GM18909 (cell line): ENCODE measurements at regions not wholly inside any gene's neighbourhood (a gene's known extent, or its start where the extent isn't known, plus 50 kb on each side); places are given as distances from the start of the nearest gene placed in this dataset.

Experiments
- ATAC-seq: cut with Tn5 transposase; IDR thresholded peaks from one replicate; pipeline ENCODE4 v1.9.1; 2021; ENCODE audit warnings: mild to moderate bottlenecking; ENCODE audit not compliant: unreplicated experiment, poor library complexity

DNA sequence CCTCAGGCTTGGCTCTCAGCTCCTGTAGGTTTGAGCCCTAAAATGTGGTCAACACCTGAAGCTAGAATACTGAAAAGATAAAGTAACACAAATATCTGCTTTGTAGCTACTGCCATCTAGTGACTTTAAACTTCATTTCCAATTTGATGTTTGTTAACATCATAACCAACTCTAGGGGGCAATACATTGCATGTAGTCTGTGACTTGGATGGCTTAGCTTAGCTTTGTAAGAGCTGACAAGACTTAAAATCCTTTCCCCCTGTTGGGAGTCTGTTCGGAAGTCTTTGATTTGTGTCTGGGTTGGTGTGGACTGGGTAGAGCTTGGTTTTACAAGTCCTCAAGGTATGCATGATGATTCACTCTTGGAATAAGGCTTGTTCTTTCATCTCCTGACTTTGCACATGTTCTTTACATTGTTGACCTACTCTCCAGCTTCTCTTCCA is 51.7 kb downstream of the SCN11A start:
- peak; percentile 81 for ATAC-seq

- ATAC-seq = no peak
Measured at GRCh38 chr3:38998086-38998485, 53.7 kb downstream of the SCN11A start.

DNA sequence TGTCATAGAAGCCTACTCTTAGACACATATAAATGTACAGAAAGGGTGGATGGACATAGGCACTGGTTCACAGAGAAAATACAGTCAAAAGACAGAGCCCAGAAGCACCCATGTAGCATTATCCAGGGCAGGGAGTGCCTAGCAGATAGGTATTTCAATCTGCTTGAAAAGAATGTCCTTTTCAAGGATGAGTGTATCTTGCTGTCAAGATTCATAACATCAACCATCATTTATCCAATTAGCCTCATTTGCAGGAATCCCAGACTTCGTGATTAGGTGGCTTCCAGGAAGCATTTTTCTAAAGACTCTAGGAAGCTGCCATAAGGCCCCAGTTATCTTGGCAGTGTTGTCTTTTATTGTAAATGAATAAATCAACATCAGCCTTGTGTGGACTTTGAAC is 55.6 kb downstream of the SCN11A start:
- no peak for ATAC-seq

DNA sequence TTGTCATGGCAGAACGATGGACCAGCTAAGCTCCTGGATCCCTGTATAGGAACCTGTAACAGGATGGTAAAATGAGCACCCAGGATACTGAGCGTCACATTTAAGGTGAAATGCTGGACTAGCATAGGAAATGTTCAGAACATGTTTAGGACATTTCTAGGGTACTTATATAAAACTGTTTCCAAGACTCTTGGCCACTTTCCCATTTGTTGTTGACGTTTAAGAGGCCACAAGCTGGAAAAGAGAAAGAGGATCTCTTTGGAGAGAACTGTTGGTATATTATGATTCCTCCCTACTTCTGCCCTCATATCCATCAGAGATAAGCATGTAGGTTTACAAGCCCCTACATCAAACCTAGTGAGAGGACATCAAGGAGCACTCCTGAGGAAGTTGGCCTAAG is 57.5 kb downstream of the SCN11A start:
- ATAC-seq = no peak

- no peak for ATAC-seq
Measured at GRCh38 chr3:38992117-38992760, 59.5 kb downstream of the SCN11A start.

DNA sequence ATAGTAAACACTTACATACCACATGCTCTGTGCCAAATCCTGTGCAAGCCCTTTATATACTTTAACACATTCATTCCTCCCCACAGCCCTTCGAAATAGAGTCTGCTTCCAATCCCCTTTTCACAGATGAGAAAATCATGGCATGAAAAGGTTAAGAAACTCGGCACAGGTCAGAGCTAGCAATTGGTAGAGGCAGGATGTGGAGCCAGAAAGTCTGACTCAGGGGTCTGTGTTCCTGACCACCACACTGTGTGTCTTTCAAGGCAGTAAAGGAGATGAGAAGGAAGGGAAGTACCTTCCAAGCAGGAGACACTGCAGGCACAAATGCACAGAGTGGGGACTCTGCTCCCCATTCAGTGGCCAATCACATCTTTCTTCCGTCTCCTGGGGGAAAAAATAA is 61.1 kb downstream of the SCN11A start:
- no peak for ATAC-seq

DNA sequence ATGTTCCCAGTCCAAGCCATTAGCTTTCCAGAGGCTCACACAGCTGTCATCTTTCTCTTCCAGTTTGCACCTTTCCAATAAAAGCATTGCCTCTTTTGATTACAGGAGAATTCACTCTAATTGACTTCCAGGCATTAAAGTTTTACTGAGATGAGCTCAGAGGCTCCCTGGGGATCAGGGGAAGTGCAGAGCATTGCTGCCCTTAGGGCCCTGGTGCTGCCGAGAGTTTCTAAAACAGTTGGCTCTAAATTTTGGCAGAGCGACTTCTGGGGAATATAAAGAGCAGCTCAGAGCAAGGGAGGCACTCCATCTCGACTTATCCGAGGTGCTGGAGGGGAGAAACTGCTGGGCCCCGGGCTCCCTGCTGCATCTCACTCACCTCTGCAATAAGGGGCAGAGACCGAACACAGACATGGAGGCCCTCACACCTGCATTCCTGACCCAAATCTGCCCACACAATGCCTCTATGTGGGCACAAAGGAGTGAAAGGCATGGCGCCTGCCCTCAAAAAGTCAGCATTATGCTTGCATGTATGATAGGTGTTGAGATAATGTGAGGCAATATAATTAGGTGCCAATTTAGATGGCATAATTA is 61.7 kb downstream of the SCN11A start:
- ATAC-seq = no peak

GRCh38 chr3:38988955-38989354 is 62.8 kb downstream of the SCN11A start:
- ATAC-seq = no peak

DNA sequence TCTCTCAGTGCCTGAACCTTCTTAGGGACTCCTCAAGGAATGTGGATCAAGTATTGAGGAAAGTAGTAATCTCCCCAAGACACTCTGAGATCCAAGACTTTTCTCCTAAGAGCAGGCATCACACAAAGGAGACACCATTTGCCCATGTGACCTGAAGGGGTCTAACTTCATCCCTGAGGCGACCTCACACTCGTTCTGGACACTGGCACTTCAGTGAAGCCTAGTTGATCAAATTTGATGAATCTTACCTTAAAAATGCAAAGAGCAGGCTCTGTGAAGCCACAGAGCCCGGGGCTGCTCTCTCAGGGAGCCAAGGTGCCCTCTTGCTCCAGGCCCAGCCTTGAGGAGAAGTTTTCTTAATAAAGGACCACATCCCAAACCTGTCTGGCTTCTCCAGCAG is 64.3 kb downstream of the SCN11A start:
- ATAC-seq = no peak

GRCh38 chr3:38986901-38987300 is 64.8 kb downstream of the SCN11A start:
- no peak for ATAC-seq

DNA sequence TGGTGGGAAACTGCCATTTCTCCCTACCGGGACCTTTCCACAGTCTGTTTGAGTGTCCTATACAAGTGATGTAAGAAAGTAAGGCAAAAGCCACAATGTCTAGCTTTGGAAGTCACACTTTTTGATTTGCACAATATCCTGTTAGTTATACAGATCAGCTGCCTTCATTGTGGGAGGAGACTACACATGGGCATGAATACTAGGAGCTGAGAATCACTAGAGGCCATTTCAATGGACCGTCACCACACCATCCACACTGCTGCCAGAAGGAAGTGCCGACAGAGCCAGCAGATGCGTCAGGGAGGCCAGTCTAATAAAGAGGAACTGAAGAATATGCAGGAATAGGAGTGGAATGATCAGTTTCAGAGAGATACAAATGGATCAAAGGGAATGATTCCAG is 65.8 kb downstream of the SCN11A start:
- no peak for ATAC-seq

DNA sequence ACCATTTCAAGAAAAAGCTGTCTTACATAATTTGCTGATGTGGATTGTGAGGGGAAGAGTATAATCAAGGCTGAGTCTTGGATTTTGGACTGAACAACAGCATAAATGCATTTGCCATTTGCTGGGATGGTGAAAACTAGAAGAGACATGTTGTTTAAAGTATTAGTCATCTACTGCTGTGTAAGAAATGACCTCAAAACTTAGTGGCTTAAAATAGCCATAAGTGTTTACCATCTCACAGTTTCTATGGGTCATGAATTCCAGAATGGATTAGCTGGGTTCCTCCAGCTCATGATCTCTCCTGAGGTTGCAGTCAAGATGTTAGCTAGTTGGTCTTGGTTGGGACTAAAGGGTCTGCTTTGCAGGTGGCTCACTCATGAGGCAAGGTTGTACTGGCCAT is 66.2 kb downstream of the SCN11A start:
- ATAC-seq = no peak

- ATAC-seq = no peak
Measured at GRCh38 chr3:38984731-38985130, 67.0 kb downstream of the SCN11A start.

DNA sequence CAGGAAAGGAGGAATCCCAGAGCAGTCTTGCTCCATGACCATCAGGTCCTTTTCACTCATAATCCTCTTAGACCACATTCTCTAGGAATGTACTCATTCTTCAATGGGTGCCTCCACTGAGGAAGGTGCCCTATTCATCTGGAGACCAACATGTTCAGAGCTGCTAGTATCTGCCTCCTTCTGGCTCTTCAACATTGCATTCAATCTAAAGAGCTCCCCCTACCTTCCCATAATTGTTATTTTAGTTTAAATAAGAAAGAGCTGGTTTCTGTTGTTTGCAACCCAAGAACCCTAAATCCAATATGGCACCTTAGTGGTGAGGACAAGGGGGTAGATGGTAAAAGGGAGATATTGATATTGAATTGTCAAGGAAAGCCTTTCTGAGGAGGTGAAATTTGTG is 67.6 kb downstream of the SCN11A start:
- no peak for ATAC-seq

- no peak for ATAC-seq
Measured at GRCh38 chr3:38980938-38981337, 70.8 kb downstream of the SCN11A start.

DNA sequence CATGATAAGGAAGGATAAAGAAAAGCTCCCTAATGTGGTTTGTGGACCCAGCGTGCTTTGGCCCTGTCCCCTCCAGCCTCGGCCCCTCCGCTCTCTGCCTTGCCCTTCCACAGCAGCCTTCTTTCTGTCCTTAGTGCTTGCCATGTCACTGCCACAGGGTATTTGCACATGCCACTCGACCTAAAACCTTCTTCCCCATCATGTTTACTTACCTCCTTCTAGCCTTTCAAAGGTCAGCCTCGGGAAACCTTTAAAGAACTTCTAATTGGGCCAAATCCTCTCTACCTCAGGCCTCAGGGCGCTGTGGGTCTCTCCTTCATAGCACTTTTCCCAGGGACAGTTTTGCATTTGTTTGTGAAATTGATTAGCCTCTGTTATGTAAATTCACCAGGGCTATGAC is 73.0 kb downstream of the SCN11A start:
- no peak for ATAC-seq

DNA sequence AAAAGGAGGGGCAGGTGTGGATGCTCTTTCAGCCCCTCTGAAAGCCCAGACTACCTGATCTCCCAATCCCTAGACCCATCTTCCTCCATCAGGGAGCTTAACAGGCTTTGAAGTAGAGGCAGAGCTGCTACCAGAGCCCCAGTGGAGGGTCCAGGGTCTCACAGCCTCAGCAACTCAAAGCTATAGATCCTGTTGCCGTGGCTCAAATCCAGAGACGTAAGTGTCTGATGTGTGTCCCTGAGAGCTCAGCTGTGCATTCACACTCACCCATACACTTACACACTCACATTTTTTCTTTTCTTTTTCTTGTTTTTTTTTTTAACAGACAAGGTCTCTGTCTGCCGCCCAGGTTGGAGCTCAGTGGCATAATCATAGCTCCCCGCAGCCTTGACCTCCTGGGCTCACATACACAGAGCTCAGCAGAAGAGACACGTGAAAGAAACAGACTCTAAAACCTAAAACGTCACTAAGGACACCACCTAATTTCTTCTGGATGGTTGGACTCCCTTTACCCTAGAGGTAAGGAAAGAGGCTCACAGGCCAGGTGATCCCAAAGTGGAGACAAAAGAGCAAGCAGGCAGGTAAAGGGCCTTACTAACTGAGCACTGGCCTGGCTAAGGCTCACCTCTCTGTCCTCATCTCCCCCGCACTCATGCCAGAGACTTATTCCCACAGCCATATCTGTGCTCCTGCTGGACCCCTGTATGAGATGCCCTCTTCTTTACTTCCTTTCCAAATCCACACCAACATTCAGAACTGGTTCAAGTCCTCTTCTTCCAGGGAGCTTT is 80.7 kb downstream of the SCN11A start:
- no peak for ATAC-seq

DNA sequence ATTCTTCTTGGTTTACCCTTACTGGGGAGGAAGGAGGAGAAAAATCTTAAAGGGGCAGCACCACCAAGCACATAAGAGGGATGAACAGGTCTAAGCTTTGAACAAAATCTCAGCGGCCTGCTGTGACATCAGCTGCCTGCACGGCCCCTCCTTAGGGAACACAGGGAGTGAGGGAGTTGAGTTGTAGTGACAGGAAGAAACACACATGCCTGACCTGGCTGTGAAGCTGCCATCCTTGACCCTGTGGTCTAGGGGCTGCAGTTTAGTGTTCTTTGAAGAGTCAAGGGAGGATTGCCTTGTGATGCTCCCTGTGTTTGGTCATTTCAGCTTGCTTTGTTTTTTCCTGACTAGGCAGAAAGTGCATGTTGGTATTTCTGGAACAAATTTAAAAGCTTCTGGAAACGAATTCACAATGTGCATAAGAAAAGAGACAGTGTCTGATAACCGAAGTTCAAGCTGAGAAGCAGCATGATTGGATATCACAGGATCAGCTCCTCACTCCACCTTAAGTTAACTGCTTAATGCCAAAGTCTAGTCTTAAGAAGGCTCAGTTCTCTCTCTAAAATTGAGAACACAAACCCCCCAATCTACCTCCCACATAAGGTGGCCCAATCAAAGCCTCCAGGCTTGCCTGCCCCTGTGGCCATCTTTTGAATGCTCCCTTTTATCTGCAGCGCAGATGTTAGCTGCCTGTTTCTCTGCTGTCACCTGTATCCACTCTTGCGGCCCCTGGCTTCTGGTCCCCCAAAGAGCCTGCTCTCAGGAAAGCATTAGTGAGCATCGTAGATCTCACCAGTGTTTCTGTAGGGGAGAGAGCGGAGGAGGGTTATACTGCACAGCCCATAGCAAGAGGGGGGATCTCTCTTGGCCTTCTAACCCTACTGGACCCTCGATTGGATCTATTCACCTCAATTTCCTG is 82.2 kb downstream of the SCN11A start:
- no peak for ATAC-seq

DNA sequence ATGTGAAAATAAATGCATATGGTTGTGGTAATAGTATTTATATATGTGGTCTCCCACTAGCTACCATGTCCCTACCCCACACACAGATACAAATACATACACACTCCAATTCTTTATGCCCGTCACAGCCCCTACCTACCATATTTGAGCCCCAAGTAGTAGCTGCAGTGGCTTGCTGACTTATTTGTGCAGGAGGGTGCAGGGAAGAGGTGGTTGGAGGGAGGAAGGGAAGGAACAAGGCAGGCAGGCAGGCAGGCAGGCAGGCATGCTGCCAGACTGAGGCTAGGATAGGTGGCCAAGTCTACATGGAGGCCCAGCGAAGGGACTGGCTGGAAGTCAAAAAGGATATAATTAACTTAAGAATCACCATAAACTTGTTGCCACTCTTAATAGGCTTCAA is 82.9 kb downstream of the SCN11A start:
- no peak for ATAC-seq

- ATAC-seq = no peak
Measured at GRCh38 chr3:38968403-38968802, 83.3 kb downstream of the SCN11A start.

DNA sequence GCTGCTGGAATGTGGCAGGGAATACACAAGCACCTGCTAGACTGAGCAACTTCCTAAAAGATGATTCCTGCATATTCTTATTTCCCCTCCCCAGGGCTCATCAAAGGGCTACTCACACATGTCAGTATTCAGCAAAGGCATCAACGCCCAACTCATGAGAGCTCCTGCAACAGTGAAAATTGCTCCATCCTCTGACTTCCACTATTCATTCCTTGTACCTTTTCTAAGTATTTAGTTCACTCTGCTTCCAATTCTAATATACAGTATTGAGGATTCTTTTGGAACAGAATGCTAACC is 84.1 kb downstream of the SCN11A start:
- no peak for ATAC-seq
